ENCODE measurements at regions not wholly inside any gene's neighbourhood (a gene's known extent, or its start where the extent isn't known, plus 50 kb on each side); places are given as distances from the start of the nearest gene placed in this dataset.

DNA sequence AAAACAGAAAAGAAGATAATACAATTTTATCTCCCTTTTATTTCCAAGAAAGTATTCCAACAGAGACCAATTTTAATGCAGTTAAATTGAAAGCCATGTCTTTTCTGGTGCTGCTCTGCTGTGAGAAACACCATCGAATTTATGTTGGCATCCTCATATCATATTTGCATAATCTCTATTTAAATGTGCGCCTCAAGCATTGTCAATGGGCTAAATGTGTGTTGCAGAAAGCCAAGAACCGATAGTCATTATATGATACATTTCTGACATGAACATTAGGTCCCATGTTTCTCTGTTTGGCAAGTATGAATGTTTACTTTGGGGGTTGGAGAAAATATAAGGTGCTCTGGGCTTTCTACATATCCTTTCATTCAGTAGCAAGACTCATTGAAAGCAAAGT lies 1023.5 kb upstream of the CELF2 start:
- CTCF ChIA-PET, result no interaction called here
- ATAC-seq (no peak), FAIRE-seq (no peak), DNase-seq (ENCODE audit: low read depth in 1 of 2, low spot score in 1 of 2) (no peak)
- H3K9me3 ChIP-seq, result no peaks in the 10 kb centered on the region; the same call in 2 of the 3 replicates
- 5% methylated on average over 3 of the region's 3 CpGs for WGBS (ENCODE audit: missing lambda C conversion rate)
- TF ChIP-seq EP300 (IDR thresholded peaks at IDR 0.05) (no peak), SREBF2 (IDR thresholded peaks at IDR 0.05) (no peak), GATA3 (IDR thresholded peaks at IDR 0.05; ENCODE audit: borderline replicate concordance) (no peak), CBX8 (IDR thresholded peaks at IDR 0.05) (no peak), RARB (CRISPR knock-in tag; IDR thresholded peaks at IDR 0.05) (no peak), CHD2 (IDR thresholded peaks at IDR 0.05; ENCODE audit: low read length, partially characterized antibody) (no peak), MAX (IDR thresholded peaks at IDR 0.05) (no peak)
- TF ChIP-seq, protein P1, sequence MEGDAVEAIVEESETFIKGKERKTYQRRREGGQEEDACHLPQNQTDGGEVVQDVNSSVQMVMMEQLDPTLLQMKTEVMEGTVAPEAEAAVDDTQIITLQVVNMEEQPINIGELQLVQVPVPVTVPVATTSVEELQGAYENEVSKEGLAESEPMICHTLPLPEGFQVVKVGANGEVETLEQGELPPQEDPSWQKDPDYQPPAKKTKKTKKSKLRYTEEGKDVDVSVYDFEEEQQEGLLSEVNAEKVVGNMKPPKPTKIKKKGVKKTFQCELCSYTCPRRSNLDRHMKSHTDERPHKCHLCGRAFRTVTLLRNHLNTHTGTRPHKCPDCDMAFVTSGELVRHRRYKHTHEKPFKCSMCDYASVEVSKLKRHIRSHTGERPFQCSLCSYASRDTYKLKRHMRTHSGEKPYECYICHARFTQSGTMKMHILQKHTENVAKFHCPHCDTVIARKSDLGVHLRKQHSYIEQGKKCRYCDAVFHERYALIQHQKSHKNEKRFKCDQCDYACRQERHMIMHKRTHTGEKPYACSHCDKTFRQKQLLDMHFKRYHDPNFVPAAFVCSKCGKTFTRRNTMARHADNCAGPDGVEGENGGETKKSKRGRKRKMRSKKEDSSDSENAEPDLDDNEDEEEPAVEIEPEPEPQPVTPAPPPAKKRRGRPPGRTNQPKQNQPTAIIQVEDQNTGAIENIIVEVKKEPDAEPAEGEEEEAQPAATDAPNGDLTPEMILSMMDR (IDR thresholded peaks at IDR 0.05), result no peak
- TF ChIP-seq, protein P2, sequence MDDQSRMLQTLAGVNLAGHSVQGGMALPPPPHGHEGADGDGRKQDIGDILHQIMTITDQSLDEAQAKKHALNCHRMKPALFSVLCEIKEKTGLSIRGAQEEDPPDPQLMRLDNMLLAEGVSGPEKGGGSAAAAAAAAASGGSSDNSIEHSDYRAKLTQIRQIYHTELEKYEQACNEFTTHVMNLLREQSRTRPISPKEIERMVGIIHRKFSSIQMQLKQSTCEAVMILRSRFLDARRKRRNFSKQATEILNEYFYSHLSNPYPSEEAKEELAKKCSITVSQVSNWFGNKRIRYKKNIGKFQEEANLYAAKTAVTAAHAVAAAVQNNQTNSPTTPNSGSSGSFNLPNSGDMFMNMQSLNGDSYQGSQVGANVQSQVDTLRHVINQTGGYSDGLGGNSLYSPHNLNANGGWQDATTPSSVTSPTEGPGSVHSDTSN (IDR thresholded peaks at IDR 0.05), result no peak
- no peak overlapping the region for H3K4me2 ChIP-seq
- no peak overlapping the region for H3K27ac ChIP-seq
- no peaks in the 10 kb centered on the region for H3K4me1 ChIP-seq
- POLR2A ChIA-PET, result no interaction called here
- no peak overlapping the region for H3K4me3 ChIP-seq

- 0% methylated on average over 5 of the region's 5 CpGs for WGBS (ENCODE audit: missing lambda C conversion rate)
- H3K27ac ChIP-seq, result no peak overlapping the region
- H3K4me2 ChIP-seq, result no peak overlapping the region
- POLR2A ChIA-PET, result no interaction called here
- H3K9me3 ChIP-seq, result no peaks in the 10 kb centered on the region
- CTCF ChIA-PET, result no interaction called here
- no peak overlapping the region for H3K4me3 ChIP-seq
- no peak for FAIRE-seq
- DNase-seq (ENCODE audit: low read depth in 1 of 2, low spot score in 1 of 2), result no peak
- no peak for ATAC-seq
- H3K4me1 ChIP-seq, result no peaks in the 10 kb centered on the region
- no peak for TF ChIP-seq ESRRA (IDR thresholded peaks at IDR 0.05; ENCODE audit: borderline replicate concordance, low read length)
- TF ChIP-seq HOXB13 (CRISPR knock-in tag; IDR thresholded peaks at IDR 0.05; ENCODE audit: low read depth), result no peak
- TF ChIP-seq EHMT2 (IDR thresholded peaks at IDR 0.05; ENCODE audit: low read depth), result no peak
- TF ChIP-seq HES2 (IDR thresholded peaks at IDR 0.05), result no peak
- no peak for TF ChIP-seq TP53 (CRISPR knock-in tag; IDR thresholded peaks at IDR 0.05)
- no peak for TF ChIP-seq CBX2 (IDR thresholded peaks at IDR 0.05; ENCODE audit: borderline replicate concordance, low read depth)
- TF ChIP-seq, protein P3, sequence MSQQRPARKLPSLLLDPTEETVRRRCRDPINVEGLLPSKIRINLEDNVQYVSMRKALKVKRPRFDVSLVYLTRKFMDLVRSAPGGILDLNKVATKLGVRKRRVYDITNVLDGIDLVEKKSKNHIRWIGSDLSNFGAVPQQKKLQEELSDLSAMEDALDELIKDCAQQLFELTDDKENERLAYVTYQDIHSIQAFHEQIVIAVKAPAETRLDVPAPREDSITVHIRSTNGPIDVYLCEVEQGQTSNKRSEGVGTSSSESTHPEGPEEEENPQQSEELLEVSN (IDR thresholded peaks at IDR 0.05; ENCODE audit: borderline replicate concordance, low read depth), result no peak
Observed at GRCh38 chr10:9999627-10000026, 1018.0 kb upstream of the CELF2 start.

DNA sequence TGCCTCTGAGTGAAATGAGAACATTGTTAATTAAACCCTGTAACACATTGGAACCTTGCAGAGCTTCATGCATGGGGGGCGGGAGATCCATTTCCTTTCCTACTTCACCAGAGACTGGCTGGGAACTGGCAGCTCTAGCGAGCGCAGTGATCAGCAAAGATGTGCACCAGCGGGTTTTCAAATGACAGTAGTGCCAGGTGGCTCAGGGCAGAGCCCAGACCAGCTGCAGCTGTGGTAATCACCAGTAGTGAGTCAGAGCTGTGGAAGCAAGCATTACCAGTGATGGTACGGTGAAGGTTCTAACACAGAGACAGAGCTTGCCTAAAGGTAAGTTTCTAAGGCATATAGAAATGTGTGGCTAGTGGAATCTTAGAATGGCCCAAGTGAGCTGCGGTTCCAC lies 1009.7 kb upstream of the CELF2 start:
- ATAC-seq (no peak), FAIRE-seq (no peak), DNase-seq (ENCODE audit: low read depth in 1 of 2, low spot score in 1 of 2) (no peak)
- peaks cover 2% of the 10 kb centered on the region; the same call in 1 of the 3 replicates for H3K9me3 ChIP-seq
- ChIA-PET CTCF (no interaction called here), POLR2A (no interaction called here)
- H3K4me2 ChIP-seq, result no peak overlapping the region
- no peak overlapping the region for H3K4me3 ChIP-seq
- no peaks in the 10 kb centered on the region for H3K4me1 ChIP-seq
- H3K27ac ChIP-seq, result no peak overlapping the region
- WGBS (ENCODE audit: missing lambda C conversion rate), result 10% methylated on average over 6 of the region's 6 CpGs
- TF ChIP-seq PHF8 (IDR thresholded peaks at IDR 0.05; ENCODE audit: borderline replicate concordance, low read depth), result no peak
- no peak for TF ChIP-seq SMC3 (IDR thresholded peaks at IDR 0.05)
- TF ChIP-seq KDM5A (IDR thresholded peaks at IDR 0.05), result no peak
- TF ChIP-seq, protein P4, sequence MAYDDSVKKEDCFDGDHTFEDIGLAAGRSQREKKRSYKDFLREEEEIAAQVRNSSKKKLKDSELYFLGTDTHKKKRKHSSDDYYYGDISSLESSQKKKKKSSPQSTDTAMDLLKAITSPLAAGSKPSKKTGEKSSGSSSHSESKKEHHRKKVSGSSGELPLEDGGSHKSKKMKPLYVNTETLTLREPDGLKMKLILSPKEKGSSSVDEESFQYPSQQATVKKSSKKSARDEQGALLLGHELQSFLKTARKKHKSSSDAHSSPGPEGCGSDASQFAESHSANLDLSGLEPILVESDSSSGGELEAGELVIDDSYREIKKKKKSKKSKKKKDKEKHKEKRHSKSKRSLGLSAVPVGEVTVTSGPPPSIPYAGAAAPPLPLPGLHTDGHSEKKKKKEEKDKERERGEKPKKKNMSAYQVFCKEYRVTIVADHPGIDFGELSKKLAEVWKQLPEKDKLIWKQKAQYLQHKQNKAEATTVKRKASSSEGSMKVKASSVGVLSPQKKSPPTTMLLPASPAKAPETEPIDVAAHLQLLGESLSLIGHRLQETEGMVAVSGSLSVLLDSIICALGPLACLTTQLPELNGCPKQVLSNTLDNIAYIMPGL (CRISPR knock-in tag; IDR thresholded peaks at IDR 0.05; ENCODE audit: borderline replicate concordance), result no peak
- no peak for TF ChIP-seq REST (IDR thresholded peaks at IDR 0.05)
- TF ChIP-seq ZSCAN20 (CRISPR knock-in tag; IDR thresholded peaks at IDR 0.05), result no peak
- no peak for TF ChIP-seq MAZ (IDR thresholded peaks at IDR 0.05; ENCODE audit: borderline replicate concordance, low read depth, low read length)
- TF ChIP-seq HOXA7 (CRISPR knock-in tag; IDR thresholded peaks at IDR 0.05), result no peak
- TF ChIP-seq CEBPB (IDR thresholded peaks at IDR 0.05), result no peak
- TF ChIP-seq RARB (CRISPR knock-in tag; IDR thresholded peaks at IDR 0.05), result no peak
- no peak for TF ChIP-seq RFX5 (IDR thresholded peaks at IDR 0.05)
- no peak for TF ChIP-seq RNF2 (IDR thresholded peaks at IDR 0.05; ENCODE audit: borderline replicate concordance, low read depth)
